Central memory CD8-positive, alpha-beta T cell (primary cell): ENCODE measurements at regions not wholly inside any gene's neighbourhood (a gene's known extent, or its start where the extent isn't known, plus 50 kb on each side); places are given as distances from the start of the nearest gene placed in this dataset.

Experiments used
- ATAC-seq: fragments of 150-1000 bp; cut with Tn5 transposase; replicated peaks from 2 replicates; pipeline ENCODE4 v1.10.0; 2022; ENCODE audit warnings: mild to moderate bottlenecking, moderate FRiP score, moderate number of reproducible peaks; ENCODE audit not compliant: poor library complexity, severe bottlenecking; ENCODE audit errors: extremely low read depth
- DNase-seq, 2 donors: peaks; one replicate each; pipeline ENCODE4 v3.0.0; 2021; ENCODE audit warnings: low spot score in 2 of 2
- H3K27ac Mint-ChIP-seq: one replicate; pipeline ENCODE4 v1.8.0; 2022; ENCODE audit warnings: low read depth, mild to moderate bottlenecking, moderate library complexity, mixed read lengths
- H3K27me3 Mint-ChIP-seq: one replicate; pipeline ENCODE4 v1.8.0; 2022; ENCODE audit warnings: mixed read lengths
- H3K36me3 Mint-ChIP-seq: one replicate; pipeline ENCODE4 v1.8.0; 2022; ENCODE audit warnings: mild to moderate bottlenecking, moderate library complexity, mixed read lengths; ENCODE audit not compliant: insufficient read depth
- H3K4me1 Mint-ChIP-seq: one replicate; pipeline ENCODE4 v1.8.0; 2022; ENCODE audit warnings: mixed read lengths
- H3K4me3 Mint-ChIP-seq: one replicate; pipeline ENCODE4 v1.8.0; 2022; ENCODE audit warnings: mild to moderate bottlenecking, moderate library complexity, mixed read lengths
- H3K9me3 Mint-ChIP-seq: one replicate; pipeline ENCODE4 v1.8.0; 2022; ENCODE audit warnings: mixed read lengths

DNA sequence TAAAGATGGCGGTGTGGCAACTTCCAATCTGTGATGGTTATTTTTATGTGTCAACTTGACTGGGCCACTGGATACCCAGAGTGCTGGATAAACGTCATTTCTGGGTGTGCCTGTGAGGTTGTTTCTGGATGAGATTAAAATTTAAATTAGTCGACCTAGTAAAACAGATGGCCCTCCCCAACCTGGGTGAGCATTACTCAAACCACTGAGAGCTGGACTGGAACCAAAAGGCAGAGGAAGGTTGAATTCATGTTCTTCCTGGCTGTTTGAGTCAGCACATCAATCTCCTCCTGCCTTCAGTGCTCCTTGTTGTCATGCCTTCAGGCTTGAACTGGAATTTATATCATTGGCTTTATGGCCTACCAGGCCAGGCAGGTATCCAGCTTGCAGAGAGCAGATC is 190.8 kb upstream of the RGPD4 start:
- H3K4me1 Mint-ChIP-seq: no peaks in the 10 kb centered on the region
- DNase-seq (no peak), ATAC-seq (no peak)
- no peak overlapping the region for H3K27ac Mint-ChIP-seq
- H3K27me3 Mint-ChIP-seq: no peaks in the 10 kb centered on the region
- H3K36me3 Mint-ChIP-seq: no peaks in the 10 kb centered on the region
- peaks cover 9% of the 10 kb centered on the region for H3K9me3 Mint-ChIP-seq
- H3K4me3 Mint-ChIP-seq: no peak overlapping the region

DNA sequence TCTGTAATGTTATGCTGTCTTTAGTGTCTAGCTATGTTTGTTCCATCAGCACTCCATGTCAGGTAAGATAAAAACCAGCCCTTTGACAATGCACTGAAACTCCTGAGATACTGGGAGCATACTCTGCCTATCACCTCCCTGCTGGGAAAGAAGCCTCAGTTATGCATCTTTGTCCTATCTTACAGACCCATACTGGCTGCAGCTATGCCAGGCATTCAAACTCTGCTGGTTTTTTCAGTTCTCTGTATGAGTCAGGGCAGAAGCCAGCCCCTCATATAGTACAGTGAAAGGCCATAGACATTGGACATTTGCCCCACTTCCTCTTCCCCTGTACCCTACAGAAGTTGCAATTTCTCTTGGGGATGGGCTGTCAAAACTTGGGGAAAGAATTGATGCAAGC is 181.1 kb upstream of the RGPD4 start:
- Mint-ChIP-seq H3K4me1 (no peaks in the 10 kb centered on the region), H3K27me3 (peaks cover 10% of the 10 kb centered on the region), H3K36me3 (no peaks in the 10 kb centered on the region), H3K9me3 (peaks cover 31% of the 10 kb centered on the region), H3K27ac (no peak overlapping the region), H3K4me3 (no peak overlapping the region)
- no peak for ATAC-seq
- DNase-seq: no peak

DNA sequence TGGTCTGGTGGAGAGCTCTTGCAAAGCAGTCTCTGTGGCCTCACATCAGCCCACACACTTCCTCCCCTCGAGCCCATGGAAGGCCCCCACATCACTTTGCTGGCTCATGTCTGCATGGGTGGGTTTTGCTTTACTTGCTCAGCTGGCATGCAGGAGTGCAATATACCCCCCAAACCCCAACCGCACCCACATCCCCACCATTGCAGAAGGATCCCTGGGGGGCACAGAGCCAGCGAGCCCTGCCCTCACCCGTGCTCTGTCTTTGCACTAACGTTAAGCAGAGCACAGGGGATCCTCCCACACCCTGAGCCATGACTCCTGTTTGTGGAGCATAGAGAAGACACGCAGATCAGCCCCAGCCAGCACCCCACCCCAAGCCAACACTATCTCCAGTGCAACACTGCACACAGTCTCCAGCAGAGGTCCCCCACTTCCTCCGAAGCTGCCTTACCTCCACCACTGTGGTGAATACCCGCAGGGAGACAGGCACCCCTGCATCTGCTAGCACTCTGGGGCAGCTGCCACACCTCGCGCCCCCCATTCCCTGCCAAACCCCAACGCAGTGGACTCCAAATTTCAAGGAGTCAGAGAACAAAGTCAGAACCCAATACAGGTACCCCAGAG is 177.8 kb upstream of the RGPD4 start:
- Mint-ChIP-seq H3K27ac (no peak overlapping the region), H3K9me3 (peaks cover 25% of the 10 kb centered on the region), H3K36me3 (no peaks in the 10 kb centered on the region), H3K4me3 (no peak overlapping the region), H3K27me3 (peaks cover 10% of the 10 kb centered on the region), H3K4me1 (no peaks in the 10 kb centered on the region)
- ATAC-seq: no peak
- no peak for DNase-seq

DNA sequence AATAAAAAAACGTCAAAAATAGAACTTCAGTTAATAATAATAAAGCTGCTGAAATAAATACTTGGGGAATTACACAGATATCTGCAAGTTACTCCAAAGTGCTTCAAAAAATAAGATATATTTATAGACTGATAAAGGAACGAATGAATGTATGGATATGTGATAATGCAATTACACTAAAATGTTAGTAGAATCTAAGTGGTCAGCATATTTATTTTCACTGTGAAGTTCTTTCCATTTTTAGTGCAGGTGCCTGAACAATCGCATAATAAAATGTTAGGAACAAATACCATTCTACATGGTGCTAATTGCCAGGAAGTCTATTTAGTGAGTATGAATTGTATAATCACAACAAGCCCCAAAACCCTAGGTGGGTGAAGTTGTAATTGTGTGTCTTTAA is 169.6 kb upstream of the RGPD4 start:
- no peaks in the 10 kb centered on the region for H3K27me3 Mint-ChIP-seq
- no peak overlapping the region for H3K27ac Mint-ChIP-seq
- H3K4me3 Mint-ChIP-seq: no peak overlapping the region
- ATAC-seq: no peak
- H3K9me3 Mint-ChIP-seq: peaks cover 22% of the 10 kb centered on the region
- H3K4me1 Mint-ChIP-seq: no peaks in the 10 kb centered on the region
- no peak for DNase-seq
- no peaks in the 10 kb centered on the region for H3K36me3 Mint-ChIP-seq

DNA sequence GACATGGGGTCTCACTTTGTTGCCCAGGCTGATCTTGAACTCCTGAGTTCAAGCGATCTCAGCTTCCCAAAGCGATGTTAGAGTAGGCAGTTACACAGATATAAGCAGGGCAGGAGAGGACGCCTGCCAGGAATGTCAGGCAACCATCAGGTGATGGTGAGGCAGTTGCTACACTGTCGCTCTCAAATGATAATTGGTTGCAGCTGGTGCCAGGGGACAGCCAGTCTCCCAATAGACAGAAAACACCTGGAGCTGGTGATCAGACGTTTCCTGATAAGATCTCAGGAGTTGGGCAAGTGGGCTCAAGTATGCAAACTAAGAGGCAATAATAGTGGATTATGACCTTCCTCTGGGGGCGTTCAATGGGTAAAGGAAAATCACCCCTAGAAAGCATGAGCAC is 163.1 kb upstream of the RGPD4 start:
- peaks cover 33% of the 10 kb centered on the region for H3K9me3 Mint-ChIP-seq
- DNase-seq: no peak
- ATAC-seq: no peak
- no peak overlapping the region for H3K27ac Mint-ChIP-seq
- H3K27me3 Mint-ChIP-seq: no peaks in the 10 kb centered on the region
- no peaks in the 10 kb centered on the region for H3K36me3 Mint-ChIP-seq
- no peak overlapping the region for H3K4me3 Mint-ChIP-seq
- no peaks in the 10 kb centered on the region for H3K4me1 Mint-ChIP-seq

DNA sequence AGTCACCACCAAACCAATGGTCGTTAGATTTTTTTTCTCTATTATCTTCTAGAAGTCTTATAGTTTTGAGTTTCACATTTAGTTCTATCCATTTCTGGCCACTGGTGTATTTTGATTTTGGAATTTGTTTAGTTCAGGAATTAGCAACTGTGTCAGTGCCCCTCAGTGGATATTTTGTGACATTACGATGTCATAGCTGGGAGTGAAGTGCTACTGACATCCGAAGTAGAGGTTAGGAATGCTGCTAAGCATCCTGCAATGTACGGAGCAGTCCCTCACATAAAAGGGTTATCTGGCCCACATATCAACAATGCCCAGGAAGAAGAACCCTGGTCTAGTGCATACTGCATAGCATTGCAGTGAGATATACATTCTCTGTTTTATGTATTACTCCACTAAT is 157.4 kb upstream of the RGPD4 start:
- Mint-ChIP-seq H3K27ac (no peak overlapping the region), H3K36me3 (no peaks in the 10 kb centered on the region), H3K27me3 (no peaks in the 10 kb centered on the region), H3K9me3 (peaks cover 23% of the 10 kb centered on the region), H3K4me3 (no peak overlapping the region), H3K4me1 (no peaks in the 10 kb centered on the region)
- DNase-seq: no peak
- ATAC-seq: no peak

DNA sequence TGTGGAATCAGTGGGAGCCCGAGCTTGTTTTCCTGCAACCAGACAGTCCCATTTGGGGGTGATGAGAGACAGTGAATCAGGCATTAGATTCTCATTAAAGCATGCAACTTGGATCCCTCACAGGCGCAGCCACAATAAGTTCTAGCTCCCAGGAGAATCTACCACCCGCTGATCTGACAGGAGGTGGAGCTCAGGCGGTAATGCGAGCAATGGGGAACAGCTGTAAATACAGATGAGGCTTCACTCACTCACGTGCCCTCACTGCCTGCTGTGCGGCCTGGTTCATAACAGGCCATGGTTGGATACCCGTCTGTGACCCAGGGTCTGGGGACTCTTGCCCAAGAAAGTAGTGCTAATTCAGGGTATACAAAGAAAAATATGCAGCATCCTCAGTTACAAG is 144.8 kb upstream of the RGPD4 start:
- no peak overlapping the region for H3K4me3 Mint-ChIP-seq
- no peaks in the 10 kb centered on the region for H3K27me3 Mint-ChIP-seq
- H3K27ac Mint-ChIP-seq: no peak overlapping the region
- ATAC-seq (no peak), DNase-seq (no peak)
- H3K4me1 Mint-ChIP-seq: no peaks in the 10 kb centered on the region
- no peaks in the 10 kb centered on the region for H3K9me3 Mint-ChIP-seq
- no peaks in the 10 kb centered on the region for H3K36me3 Mint-ChIP-seq

DNA sequence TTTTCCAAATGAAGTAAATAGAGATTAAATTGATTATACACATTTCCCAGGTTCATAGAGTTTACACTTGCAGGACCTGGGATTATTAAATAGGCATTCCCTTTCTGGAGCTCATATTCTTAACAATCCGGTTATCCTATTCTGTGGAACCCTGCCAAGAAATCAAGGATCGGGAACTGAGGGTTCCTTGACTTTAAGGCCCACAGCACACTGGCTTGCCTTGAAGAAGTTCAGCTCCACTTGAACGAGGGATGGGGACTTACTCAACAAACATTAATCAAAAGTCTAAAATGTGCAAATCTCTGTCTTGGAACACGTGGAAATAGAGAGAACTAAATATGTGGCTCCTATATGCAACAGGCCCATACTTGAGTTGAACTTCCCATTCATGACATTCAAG is 142.3 kb upstream of the RGPD4 start:
- no peak overlapping the region for H3K27ac Mint-ChIP-seq
- DNase-seq (no peak), ATAC-seq (no peak)
- H3K4me1 Mint-ChIP-seq: no peaks in the 10 kb centered on the region
- no peak overlapping the region for H3K4me3 Mint-ChIP-seq
- H3K27me3 Mint-ChIP-seq: no peaks in the 10 kb centered on the region
- H3K9me3 Mint-ChIP-seq: no peaks in the 10 kb centered on the region
- H3K36me3 Mint-ChIP-seq: no peaks in the 10 kb centered on the region

DNA sequence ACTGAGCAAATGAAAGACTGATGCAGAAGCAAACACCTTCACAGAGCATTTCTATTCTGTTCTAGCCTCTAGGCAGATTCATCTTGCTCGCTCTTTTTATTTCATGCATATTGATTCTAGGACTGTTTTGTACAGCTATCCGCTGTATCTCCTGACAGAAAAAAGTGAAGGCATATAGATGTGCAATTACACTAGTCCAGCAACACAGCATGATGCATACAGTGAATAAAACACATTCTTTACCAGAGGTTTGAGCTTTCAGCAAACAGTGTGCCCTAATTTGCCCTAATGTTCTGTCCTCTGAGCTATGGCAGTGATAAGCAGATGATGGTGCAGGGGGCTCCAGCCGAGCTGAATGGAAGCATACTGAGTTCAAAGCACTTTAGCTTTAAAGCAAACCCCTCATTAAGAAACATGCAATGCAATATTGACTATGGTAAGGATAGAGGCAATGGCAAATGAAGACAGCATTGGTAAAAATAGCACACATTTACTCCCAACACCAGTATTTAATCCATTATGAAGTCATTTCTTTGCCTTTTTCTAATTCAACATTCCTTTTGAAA is 141.2 kb upstream of the RGPD4 start:
- no peaks in the 10 kb centered on the region for H3K9me3 Mint-ChIP-seq
- DNase-seq (no peak), ATAC-seq (no peak)
- no peaks in the 10 kb centered on the region for H3K27me3 Mint-ChIP-seq
- no peak overlapping the region for H3K4me3 Mint-ChIP-seq
- no peaks in the 10 kb centered on the region for H3K36me3 Mint-ChIP-seq
- no peak overlapping the region for H3K27ac Mint-ChIP-seq
- no peaks in the 10 kb centered on the region for H3K4me1 Mint-ChIP-seq

DNA sequence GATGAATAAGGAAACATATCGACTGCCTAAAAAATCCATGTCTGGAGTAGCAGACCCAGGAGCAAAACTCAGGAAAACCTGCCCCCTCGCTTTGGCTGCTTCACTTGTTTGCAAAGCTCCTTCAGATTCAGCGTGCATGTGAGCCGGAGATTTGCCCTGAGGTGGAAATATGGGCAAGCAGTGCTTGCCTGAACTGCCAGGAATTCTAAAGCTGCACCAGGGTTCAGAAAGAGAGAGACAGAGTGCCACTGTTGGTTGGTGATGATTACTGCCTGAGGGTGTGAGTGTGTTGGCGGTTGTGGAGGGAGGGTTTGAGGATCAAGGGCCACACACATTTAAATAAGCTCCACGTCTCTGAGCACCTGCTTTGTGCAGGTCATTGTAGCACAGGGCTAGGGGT is 139.6 kb upstream of the RGPD4 start:
- Mint-ChIP-seq H3K27me3 (no peaks in the 10 kb centered on the region), H3K27ac (no peak overlapping the region), H3K4me1 (no peaks in the 10 kb centered on the region), H3K4me3 (no peak overlapping the region), H3K36me3 (no peaks in the 10 kb centered on the region), H3K9me3 (no peaks in the 10 kb centered on the region)
- DNase-seq (no peak), ATAC-seq (no peak)

DNA sequence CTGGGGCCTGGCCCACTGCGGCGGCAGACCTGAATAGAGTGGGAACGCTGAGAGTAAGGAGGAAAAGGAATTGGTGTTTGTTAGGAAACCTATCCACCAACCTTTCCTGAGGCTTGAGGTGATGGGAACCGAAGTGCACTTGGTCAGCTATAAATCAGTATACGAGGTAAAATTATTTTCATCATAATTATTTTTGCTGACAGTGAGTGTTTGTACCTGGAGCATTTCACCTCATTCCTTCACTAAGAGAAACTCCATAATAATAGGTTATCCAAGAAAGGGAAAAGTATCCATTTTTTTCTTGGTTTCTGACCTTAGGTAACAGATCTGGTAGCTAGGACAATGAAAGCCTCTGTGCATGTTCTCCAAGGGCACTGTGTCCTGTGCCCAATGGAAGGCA is 138.6 kb upstream of the RGPD4 start:
- H3K27me3 Mint-ChIP-seq: no peaks in the 10 kb centered on the region
- no peaks in the 10 kb centered on the region for H3K4me1 Mint-ChIP-seq
- no peak for DNase-seq
- no peak for ATAC-seq
- no peak overlapping the region for H3K4me3 Mint-ChIP-seq
- no peaks in the 10 kb centered on the region for H3K9me3 Mint-ChIP-seq
- H3K36me3 Mint-ChIP-seq: no peaks in the 10 kb centered on the region
- H3K27ac Mint-ChIP-seq: no peak overlapping the region

DNA sequence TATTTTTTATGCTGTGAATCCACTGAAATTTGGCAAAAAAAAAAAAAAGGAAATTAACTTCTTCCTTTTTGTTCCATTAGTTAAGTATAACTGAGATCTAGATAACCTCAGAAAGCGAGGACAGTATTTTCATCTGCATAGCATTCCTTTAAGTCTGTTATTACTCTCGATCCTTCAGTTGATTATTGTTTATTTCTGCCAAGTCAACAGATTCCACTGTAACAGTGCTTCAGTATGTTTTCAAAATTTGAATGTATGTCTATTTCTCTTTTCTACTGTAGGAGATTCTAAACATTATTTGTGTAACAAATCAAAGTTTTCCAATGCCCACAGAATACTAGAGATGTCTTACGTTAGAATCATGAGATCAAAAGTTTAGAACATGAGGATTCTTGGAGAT is 133.1 kb upstream of the RGPD4 start:
- DNase-seq (no peak), ATAC-seq (no peak)
- Mint-ChIP-seq H3K27me3 (no peaks in the 10 kb centered on the region), H3K4me1 (no peaks in the 10 kb centered on the region), H3K4me3 (no peak overlapping the region), H3K27ac (no peak overlapping the region), H3K36me3 (no peaks in the 10 kb centered on the region), H3K9me3 (no peaks in the 10 kb centered on the region)

DNA sequence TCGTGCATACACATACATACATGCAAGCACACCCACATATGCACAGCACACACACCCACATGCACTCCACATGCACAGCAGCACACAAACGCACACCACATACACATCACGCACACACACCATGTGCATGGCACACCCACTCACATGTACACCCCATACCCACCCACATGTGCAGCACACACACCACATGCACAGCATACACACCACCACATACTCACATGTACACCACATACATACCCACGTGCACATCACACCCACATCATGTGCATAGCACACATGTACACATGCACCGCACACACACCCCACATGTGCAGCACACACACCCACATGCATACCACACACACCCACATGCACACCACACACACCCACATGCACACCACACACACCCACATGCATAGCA is 132.0 kb upstream of the RGPD4 start:
- H3K27ac Mint-ChIP-seq: no peak overlapping the region
- H3K4me3 Mint-ChIP-seq: no peak overlapping the region
- no peaks in the 10 kb centered on the region for H3K4me1 Mint-ChIP-seq
- H3K9me3 Mint-ChIP-seq: no peaks in the 10 kb centered on the region
- no peaks in the 10 kb centered on the region for H3K27me3 Mint-ChIP-seq
- no peak for ATAC-seq
- DNase-seq: no peak
- no peaks in the 10 kb centered on the region for H3K36me3 Mint-ChIP-seq

DNA sequence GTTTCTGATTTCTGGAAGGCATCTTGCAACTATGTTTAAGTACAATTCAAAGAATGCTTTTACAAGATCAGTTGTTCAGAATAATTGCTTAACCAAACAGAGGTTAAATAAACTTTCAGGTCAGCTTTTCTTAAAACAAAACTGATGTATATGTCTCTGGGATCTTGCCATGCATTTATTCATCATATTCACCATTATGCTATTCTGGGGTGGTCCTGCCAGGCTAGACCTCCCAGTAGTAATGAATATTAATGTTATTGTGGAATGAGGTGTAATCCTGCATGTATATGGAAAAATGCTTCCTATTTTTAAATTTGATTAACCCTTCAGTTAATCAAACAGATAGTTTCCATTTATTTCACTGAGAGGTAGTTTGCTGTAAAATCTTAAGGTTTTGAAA is 129.3 kb upstream of the RGPD4 start:
- H3K27ac Mint-ChIP-seq: no peak overlapping the region
- H3K4me3 Mint-ChIP-seq: no peak overlapping the region
- H3K4me1 Mint-ChIP-seq: no peaks in the 10 kb centered on the region
- H3K27me3 Mint-ChIP-seq: no peaks in the 10 kb centered on the region
- H3K36me3 Mint-ChIP-seq: no peaks in the 10 kb centered on the region
- ATAC-seq (no peak), DNase-seq (no peak)
- H3K9me3 Mint-ChIP-seq: no peaks in the 10 kb centered on the region
